Posterior vena cava (tissue), 2 donors: ENCODE measurements at regions not wholly inside any gene's neighbourhood (a gene's known extent, or its start where the extent isn't known, plus 50 kb on each side); places are given as distances from the start of the nearest gene placed in this dataset.
"Not testable (repeated sequence)": the region's sequence is repeated elsewhere in the genome, so short reads cannot be mapped to it uniquely, and the experiment has no call there.

Experiments
- DNase-seq: peaks from one replicate; pipeline ENCODE4 v3.0.0-alpha.2; 2020; ENCODE audit warnings: low spot score
- intact Hi-C, 2 donors: fragments of 100-400 bp; cut with DNase I; formaldehyde crosslinking; loops; one replicate each; pipeline versions ENCODE4 v1.14.1 to v1.14.2; 2022 to 2023
- donor health status: DM: yes; HTN: yes; CAD: no.
- donor health status: DM: yes; HTN: yes; CAD: no.

GRCh38 chr2:191476901-191477300, 201.0 kb upstream of the NABP1 start:
- intact Hi-C loops: no loop called here
- no peak for DNase-seq

DNA sequence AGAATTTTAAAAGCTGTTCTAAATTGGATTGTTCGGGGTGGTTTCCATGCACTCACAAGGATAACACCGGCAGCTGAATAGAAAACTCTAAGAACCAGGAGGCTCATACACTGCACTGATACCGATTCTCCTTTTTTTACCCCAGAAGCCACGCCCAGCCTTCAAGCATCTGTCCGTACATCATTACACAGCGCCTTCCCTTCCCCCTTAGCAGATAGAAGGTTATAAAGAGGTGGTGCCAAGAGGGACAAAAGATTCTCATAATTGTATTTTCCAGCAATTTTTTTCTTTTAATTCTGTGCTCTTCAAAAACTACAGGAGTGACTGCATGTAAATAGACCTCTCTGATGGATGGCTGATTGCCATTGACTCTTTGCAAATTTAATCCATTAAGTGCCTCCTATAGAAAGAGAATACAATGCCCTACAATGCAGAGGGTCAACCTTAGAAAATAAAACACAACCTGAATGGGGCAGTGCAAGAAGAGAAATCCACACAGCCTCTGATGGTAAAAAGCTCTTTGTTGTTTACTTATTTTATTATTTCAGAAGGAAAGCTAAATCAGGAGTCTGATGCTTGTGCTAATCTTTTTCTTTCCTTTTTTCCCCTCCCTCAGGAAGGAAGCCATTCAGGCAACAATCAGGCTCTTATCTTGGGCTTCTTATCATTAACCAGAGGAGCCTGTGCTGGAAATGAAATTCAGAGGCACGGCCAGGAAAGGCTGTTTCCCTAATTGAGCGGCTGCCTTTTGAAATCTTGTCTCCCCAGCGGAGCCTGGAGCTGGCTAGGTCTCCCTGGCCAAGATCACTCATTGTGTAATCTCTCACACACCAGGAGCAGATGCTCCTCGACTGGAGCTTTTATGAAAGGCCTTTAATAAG, 198.9 kb upstream of the NABP1 start:
- intact Hi-C loops: no loop called here
- no peak for DNase-seq

- intact Hi-C loops: no loop called here
- no peak for DNase-seq
These were observed 198.3 kb upstream of the NABP1 start for GRCh38 chr2:191479680-191480023.

GRCh38 chr2:191481305-191482070, 196.4 kb upstream of the NABP1 start:
- no peak for DNase-seq
- intact Hi-C loops: no loop called here

- intact Hi-C loops: no loop called here
- no peak for DNase-seq
These were observed 194.8 kb upstream of the NABP1 start for GRCh38 chr2:191483117-191483516.

- intact Hi-C loops: no loop called here
- DNase-seq: no peak
These were observed 191.2 kb upstream of the NABP1 start for GRCh38 chr2:191486584-191487320.

DNA sequence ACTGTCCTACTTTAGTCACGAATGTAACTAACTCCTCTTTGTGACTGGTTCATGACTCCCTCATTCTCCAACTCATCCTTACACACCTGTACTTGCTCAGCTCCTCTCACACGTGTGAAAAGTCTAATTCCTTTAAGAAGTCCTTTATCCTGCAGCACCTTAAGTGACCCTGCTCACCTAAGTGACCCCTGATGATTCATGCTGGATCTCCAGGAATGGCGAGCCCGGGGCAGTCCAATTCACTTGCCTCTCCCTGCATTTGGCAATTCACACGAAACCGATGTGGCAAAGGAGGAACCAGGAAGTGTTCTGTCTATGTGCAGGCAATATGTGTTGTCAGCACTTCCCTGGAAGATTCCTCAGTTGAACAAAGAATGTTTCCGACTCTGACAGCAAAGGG, 189.8 kb upstream of the NABP1 start:
- DNase-seq: no peak
- intact Hi-C loops: no loop called here

GRCh38 chr2:191489177-191489576, 188.8 kb upstream of the NABP1 start:
- DNase-seq: no peak
- intact Hi-C loops: no loop called here

GRCh38 chr2:191496838-191497237, 181.1 kb upstream of the NABP1 start:
- intact Hi-C loops: loop anchor here in 1 of 2 donors (10.0 kb wide), 1 partner anchor 252 kb away; the partner anchor contains the start of gene MYO1B
- no peak for DNase-seq

- intact Hi-C loops: loop anchor here in 1 of 2 donors (10.0 kb wide), 1 partner anchor 253 kb away; the partner anchor contains the start of gene MYO1B
- no peak for DNase-seq
These were observed 180.1 kb upstream of the NABP1 start for GRCh38 chr2:191497822-191498221.

DNA sequence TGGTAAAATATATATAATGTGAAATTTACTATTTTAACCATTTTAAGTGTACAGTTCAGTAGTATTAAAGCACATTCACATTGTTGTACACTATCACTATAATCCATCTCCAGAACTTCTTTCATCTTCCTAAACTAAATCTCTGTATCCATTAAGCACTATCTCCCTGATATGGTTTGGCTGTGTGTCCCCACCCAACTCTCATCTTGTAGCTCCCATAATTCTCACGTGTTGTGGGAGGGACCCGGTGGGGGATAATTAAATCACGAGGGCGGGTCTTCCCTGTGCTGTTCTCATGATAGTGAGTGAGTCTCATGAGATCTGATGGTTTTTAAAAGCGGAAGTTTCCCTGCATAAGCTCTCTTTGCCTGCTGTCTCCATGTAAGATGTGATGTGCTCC, 178.9 kb upstream of the NABP1 start:
- no peak for DNase-seq
- intact Hi-C loops: loop anchor here in 1 of 2 donors (10.0 kb wide), 1 partner anchor 254 kb away; the partner anchor contains the start of gene MYO1B

- intact Hi-C loops: loop anchor here (5.0 to 10.0 kb wide), 3 partner anchors 255 to 335 kb away; partner anchors contain the start of gene MYO1B (in 2 of the 2)
- DNase-seq: no peak
These were observed 177.9 kb upstream of the NABP1 start for GRCh38 chr2:191499874-191500565.

DNA sequence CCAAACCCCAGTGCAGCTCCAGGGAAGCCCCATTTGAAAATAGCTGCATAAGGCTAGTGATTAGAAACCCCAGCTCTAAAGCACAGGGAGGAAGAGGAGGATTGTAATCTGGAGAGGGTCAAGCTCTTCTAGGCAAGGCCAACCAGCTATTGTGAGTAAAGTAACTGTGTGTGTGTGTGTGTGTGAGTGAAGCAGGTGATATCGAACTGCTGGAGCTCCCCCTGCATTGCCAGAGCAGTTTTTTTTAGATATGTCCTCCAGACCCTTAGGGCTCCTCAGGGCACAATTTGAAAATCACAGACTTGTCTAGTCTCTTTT, 177.4 kb upstream of the NABP1 start:
- DNase-seq: no peak
- intact Hi-C loops: loop anchor here (5.0 to 10.0 kb wide), 3 partner anchors 256 to 336 kb away; partner anchors contain the start of gene MYO1B (in 1 of the 2)

GRCh38 chr2:191500884-191501560, 176.9 kb upstream of the NABP1 start:
- intact Hi-C loops: loop anchor here (5.0 to 10.0 kb wide), 3 partner anchors 256 to 336 kb away; partner anchors contain the start of gene MYO1B (in 1 of the 2)
- no peak for DNase-seq

- no peak for DNase-seq
- intact Hi-C loops: loop anchor here (5.0 to 10.0 kb wide), 3 partner anchors 257 to 337 kb away; partner anchors contain the start of gene MYO1B (in 1 of the 2)
These were observed 176.3 kb upstream of the NABP1 start for GRCh38 chr2:191501561-191502168.

DNA sequence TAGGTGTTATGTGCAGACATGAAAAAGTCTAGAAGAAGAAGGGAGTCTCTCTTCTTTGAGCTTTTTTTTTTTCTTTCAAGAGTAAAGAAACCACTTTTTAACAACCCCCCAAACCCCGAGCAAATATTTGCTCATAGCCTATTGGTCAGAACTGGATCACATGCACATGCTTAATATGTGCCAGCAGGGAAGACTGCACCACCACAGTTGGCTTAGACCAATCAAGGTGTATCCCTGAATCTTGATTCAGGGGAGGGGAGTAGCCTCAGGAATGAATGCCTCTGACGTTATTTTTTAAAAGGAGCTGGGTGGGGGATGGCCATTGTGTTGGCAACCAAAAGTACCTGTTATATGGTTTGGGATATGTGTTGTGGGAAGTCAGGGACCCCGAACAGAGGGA, 171.4 kb upstream of the NABP1 start:
- intact Hi-C loops: loop anchor here in 1 of 2 donors (10.0 kb wide), 2 partner anchors 262 to 342 kb away; partner anchors contain the start of gene MYO1B
- no peak for DNase-seq

DNA sequence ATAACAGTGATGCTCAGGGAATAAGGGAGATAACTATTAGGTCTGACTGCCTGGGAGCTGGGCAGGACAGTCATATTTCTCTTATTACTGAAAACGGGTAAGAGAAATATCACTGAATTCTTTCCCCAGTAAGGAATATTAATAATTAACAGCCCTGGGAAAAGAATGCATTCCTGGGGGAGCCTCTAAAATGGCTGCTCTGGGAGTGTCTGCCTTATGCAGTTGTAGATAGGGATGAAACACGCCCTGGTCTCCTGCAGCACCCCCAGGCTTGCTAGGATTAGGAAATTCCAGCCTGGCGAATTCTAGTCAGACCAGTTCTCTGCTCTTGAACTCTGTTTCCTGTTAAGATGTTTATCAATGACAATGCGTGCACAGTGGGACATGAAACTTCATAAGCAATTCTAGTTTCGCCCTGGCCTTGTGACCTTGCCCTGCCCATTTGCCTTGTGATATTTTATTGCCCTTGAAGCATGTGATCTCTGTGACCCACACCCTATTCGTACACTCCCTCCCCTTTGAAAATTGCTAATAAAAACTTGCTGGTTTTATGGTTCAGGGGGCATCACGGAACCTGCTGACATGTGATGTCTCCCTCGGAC, 170.6 kb upstream of the NABP1 start:
- intact Hi-C loops: loop anchor here in 1 of 2 donors (10.0 kb wide), 2 partner anchors 263 to 343 kb away; partner anchors contain the start of gene MYO1B
- DNase-seq: not testable (repeated sequence)
